ENCODE measurements at regions not wholly inside any gene's neighbourhood (a gene's known extent, or its start where the extent isn't known, plus 50 kb on each side); places are given as distances from the start of the nearest gene placed in this dataset.

DNA sequence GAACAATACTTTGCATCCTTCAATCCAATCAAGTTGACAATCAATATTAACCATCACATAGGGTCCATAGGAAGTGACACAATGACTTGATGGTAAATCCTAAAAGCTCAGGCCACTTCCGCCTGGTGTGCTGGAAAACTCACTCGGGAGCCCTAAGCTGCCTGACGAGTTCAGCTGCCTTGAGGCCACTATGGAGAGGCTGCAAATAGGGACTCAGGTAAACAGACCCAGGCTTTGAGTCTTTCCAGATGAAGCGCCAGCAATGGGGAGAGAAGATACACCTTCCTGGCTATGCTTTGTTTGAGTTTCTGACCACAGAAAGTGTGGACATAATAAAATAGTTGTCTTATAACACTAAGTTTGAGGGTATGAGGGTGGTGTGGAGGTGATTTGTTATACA is 112.6 kb downstream of the GPR63 start:
- dilution Hi-C loops (cut with MboI; ENCODE audit: extremely low pct_ligation_motif_present, low sequenced_read_pairs), result no loop called here
- FAIRE-seq (no peak), DNase-seq (ENCODE audit: low read depth, low spot score) (no peak)
- ChIA-PET CTCF (no interaction called here), POLR2A (no interaction called here)
- Histone ChIP-seq H3K79me2 (ENCODE audit: control insufficient read depth, insufficient read depth, low read length) (no peaks in the 10 kb centered on the region), H3K4me1 (ENCODE audit: control insufficient read depth, extremely low read depth, insufficient read depth, low read length) (no peaks in the 10 kb centered on the region), H3K4me2 (ENCODE audit: insufficient read depth, low read length) (no peak overlapping the region), H3K36me3 (ENCODE audit: control insufficient read depth in 2 of 2, extremely low read depth in 1 of 2, insufficient read depth in 2 of 2, low read length in 2 of 2) (no peaks in the 10 kb centered on the region), H3K9me3 (replicated peaks; ENCODE audit: control insufficient read depth, insufficient read depth, low read length) (no peaks in the 10 kb centered on the region), H3K9ac (replicated peaks; ENCODE audit: extremely low read depth, insufficient read depth, low read length) (no peak overlapping the region), H2AFZ (ENCODE audit: low read depth, low read length) (no peak overlapping the region), H3K9me1 (replicated peaks; ENCODE audit: control insufficient read depth, extremely low read depth, insufficient read depth, low read length) (no peaks in the 10 kb centered on the region), H3K27ac (ENCODE audit: insufficient read depth, low read depth, low read length) (no peak overlapping the region), H3K4me3 (replicated peaks in 1 of 3; ENCODE audit: insufficient read depth in 1 of 3, low read depth in 1 of 3, low read length in 3 of 3) (no peak overlapping the region), H4K20me1 (replicated peaks; ENCODE audit: control insufficient read depth, extremely low read depth, insufficient read depth, low read length) (no peaks in the 10 kb centered on the region), H3K27me3 (ENCODE audit: control insufficient read depth in 2 of 2, insufficient read depth in 2 of 2, low read length in 2 of 2) (no peaks in the 10 kb centered on the region)
- BruUV-seq (replicated peaks), result no TSS peak
- intact Hi-C loops (cut with micrococcal nuclease), result no loop called here
- no peak for TF ChIP-seq CTCF (IDR thresholded peaks at IDR 0.05; ENCODE audit: extremely low read depth in 1 of 2, insufficient read depth in 1 of 2, low read depth in 1 of 2, low read length in 2 of 2)
- no peak for TF ChIP-seq EZH2 (IDR thresholded peaks at IDR 0.05; ENCODE audit: borderline replicate concordance, low read depth, low read length, severe bottlenecking)
- TF ChIP-seq MYC (IDR thresholded peaks at IDR 0.05; ENCODE audit: low read depth, low read length), result no peak
- no peak for TF ChIP-seq FOS (IDR thresholded peaks at IDR 0.05; ENCODE audit: borderline replicate concordance, insufficient read depth, low read length)
- no peak for TF ChIP-seq JUN (IDR thresholded peaks at IDR 0.05; ENCODE audit: borderline replicate concordance, insufficient read depth, insufficient read length, low read depth)

DNA sequence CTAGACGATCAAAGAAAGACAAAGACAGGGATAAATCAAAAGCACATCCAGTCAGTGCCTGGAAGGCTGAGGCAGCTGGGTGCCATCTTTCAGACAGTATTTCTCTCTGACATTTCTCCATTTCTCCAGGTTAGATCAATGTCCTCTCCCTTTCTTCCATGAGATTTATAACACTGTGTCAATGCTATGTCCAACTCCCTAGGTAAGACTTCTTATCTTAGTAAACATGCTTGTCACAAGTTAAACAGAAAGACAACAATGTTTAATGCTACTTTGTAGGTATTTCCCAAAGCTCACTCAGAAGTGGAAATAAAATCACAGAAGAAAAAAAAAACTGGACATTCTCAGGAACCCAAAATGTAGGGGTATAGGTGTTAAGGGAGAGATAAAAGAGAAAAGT is 113.9 kb downstream of the GPR63 start:
- Histone ChIP-seq H3K79me2 (ENCODE audit: control insufficient read depth, insufficient read depth, low read length) (no peaks in the 10 kb centered on the region), H3K9me3 (replicated peaks; ENCODE audit: control insufficient read depth, insufficient read depth, low read length) (no peaks in the 10 kb centered on the region), H3K9ac (replicated peaks; ENCODE audit: extremely low read depth, insufficient read depth, low read length) (no peak overlapping the region), H3K36me3 (ENCODE audit: control insufficient read depth in 2 of 2, extremely low read depth in 1 of 2, insufficient read depth in 2 of 2, low read length in 2 of 2) (no peaks in the 10 kb centered on the region), H3K27me3 (ENCODE audit: control insufficient read depth in 2 of 2, insufficient read depth in 2 of 2, low read length in 2 of 2) (no peaks in the 10 kb centered on the region), H3K4me1 (ENCODE audit: control insufficient read depth, extremely low read depth, insufficient read depth, low read length) (no peaks in the 10 kb centered on the region), H3K4me3 (replicated peaks in 1 of 3; ENCODE audit: insufficient read depth in 1 of 3, low read depth in 1 of 3, low read length in 3 of 3) (no peak overlapping the region), H4K20me1 (replicated peaks; ENCODE audit: control insufficient read depth, extremely low read depth, insufficient read depth, low read length) (no peaks in the 10 kb centered on the region), H3K9me1 (replicated peaks; ENCODE audit: control insufficient read depth, extremely low read depth, insufficient read depth, low read length) (no peaks in the 10 kb centered on the region), H3K4me2 (ENCODE audit: insufficient read depth, low read length) (no peak overlapping the region), H2AFZ (ENCODE audit: low read depth, low read length) (no peak overlapping the region), H3K27ac (ENCODE audit: insufficient read depth, low read depth, low read length) (no peak overlapping the region)
- dilution Hi-C loops (cut with MboI; ENCODE audit: extremely low pct_ligation_motif_present, low sequenced_read_pairs) (no loop called here), intact Hi-C loops (cut with micrococcal nuclease) (no loop called here)
- DNase-seq (ENCODE audit: low read depth, low spot score) (no peak), FAIRE-seq (no peak)
- POLR2A ChIA-PET, result interaction anchor here (0.6 kb wide), 1 partner anchor 26 kb away, joined by 5 read pairs; no protein-coding TSS in a partner anchor
- BruUV-seq (replicated peaks), result no TSS peak
- TF ChIP-seq POLR2AphosphoS5 (IDR thresholded peaks at IDR 0.05; ENCODE audit: insufficient read depth, low read depth, low read length), result no peak
- no peak for TF ChIP-seq POLR2A (IDR thresholded peaks at IDR 0.05; ENCODE audit: low read depth, low read length)
- TF ChIP-seq MYC (IDR thresholded peaks at IDR 0.05; ENCODE audit: low read depth, low read length), result no peak
- TF ChIP-seq, protein P1, sequence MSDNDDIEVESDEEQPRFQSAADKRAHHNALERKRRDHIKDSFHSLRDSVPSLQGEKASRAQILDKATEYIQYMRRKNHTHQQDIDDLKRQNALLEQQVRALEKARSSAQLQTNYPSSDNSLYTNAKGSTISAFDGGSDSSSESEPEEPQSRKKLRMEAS (IDR thresholded peaks at IDR 0.05; ENCODE audit: insufficient read depth, insufficient read length), result no peak
- no peak for TF ChIP-seq CTCF (IDR thresholded peaks at IDR 0.05; ENCODE audit: extremely low read depth in 1 of 2, insufficient read depth in 1 of 2, low read depth in 1 of 2, low read length in 2 of 2)
- CTCF ChIA-PET, result no interaction called here

Measured in endothelial cell of umbilical vein (primary cell).